DOHH2 (cell line): ENCODE measurements at regions not wholly inside any gene's neighbourhood (a gene's known extent, or its start where the extent isn't known, plus 50 kb on each side); places are given as distances from the start of the nearest gene placed in this dataset.

Source experiments
- EZH2phosphoT487 ChIP-seq: fragments of 200-600 bp; sonication (generic); IDR thresholded peaks from 2 replicates; pipeline ENCODE4 v1.6.1; 2017; ENCODE audit warnings: borderline replicate concordance, mild to moderate bottlenecking, antibody characterized with exemption, low read length, moderate library complexity, mixed read lengths
- TF ChIP-seq, protein P1 (sequence below): fragments of 200-600 bp; sonication (generic); IDR thresholded peaks from one replicate; pipeline ENCODE4 v1.5.1; 2014; ENCODE audit warnings: antibody characterized with exemption, mild to moderate bottlenecking, low read depth, low read length; ENCODE audit not compliant: poor library complexity, severe bottlenecking

GRCh38 chr6:76768556-76768955 is 694.7 kb downstream of the HTR1B start:
- no peak for TF ChIP-seq EZH2phosphoT487
- TF ChIP-seq, protein P1, sequence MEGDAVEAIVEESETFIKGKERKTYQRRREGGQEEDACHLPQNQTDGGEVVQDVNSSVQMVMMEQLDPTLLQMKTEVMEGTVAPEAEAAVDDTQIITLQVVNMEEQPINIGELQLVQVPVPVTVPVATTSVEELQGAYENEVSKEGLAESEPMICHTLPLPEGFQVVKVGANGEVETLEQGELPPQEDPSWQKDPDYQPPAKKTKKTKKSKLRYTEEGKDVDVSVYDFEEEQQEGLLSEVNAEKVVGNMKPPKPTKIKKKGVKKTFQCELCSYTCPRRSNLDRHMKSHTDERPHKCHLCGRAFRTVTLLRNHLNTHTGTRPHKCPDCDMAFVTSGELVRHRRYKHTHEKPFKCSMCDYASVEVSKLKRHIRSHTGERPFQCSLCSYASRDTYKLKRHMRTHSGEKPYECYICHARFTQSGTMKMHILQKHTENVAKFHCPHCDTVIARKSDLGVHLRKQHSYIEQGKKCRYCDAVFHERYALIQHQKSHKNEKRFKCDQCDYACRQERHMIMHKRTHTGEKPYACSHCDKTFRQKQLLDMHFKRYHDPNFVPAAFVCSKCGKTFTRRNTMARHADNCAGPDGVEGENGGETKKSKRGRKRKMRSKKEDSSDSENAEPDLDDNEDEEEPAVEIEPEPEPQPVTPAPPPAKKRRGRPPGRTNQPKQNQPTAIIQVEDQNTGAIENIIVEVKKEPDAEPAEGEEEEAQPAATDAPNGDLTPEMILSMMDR = no peak
